Endothelial cell (in vitro differentiated cells): ENCODE measurements at regions not wholly inside any gene's neighbourhood (a gene's known extent, or its start where the extent isn't known, plus 50 kb on each side); places are given as distances from the start of the nearest gene placed in this dataset.

Experiments
- DNase-seq: peaks from one replicate; pipeline ENCODE4 v3.0.0; 2021; ENCODE audit warnings: low spot score
- H3K27ac Mint-ChIP-seq: one replicate; pipeline ENCODE4 v1.8.0; 2021; ENCODE audit warnings: mixed read lengths, inconsistent platforms; ENCODE audit not compliant: unreplicated experiment
- H3K27me3 Mint-ChIP-seq: one replicate; pipeline ENCODE4 v1.8.0; 2021; ENCODE audit warnings: mild to moderate bottlenecking, moderate library complexity, mixed read lengths, inconsistent platforms; ENCODE audit not compliant: unreplicated experiment
- H3K36me3 Mint-ChIP-seq: one replicate; pipeline ENCODE4 v1.8.0; 2021; ENCODE audit warnings: mild to moderate bottlenecking, low read depth, mixed read lengths, inconsistent platforms; ENCODE audit not compliant: unreplicated experiment
- H3K4me1 Mint-ChIP-seq: one replicate; pipeline ENCODE4 v1.8.0; 2021; ENCODE audit warnings: mild to moderate bottlenecking, mixed read lengths, inconsistent platforms; ENCODE audit not compliant: unreplicated experiment
- H3K4me3 Mint-ChIP-seq: one replicate; pipeline ENCODE4 v1.8.0; 2021; ENCODE audit warnings: mild to moderate bottlenecking, mixed read lengths, inconsistent platforms; ENCODE audit not compliant: unreplicated experiment
- H3K9me3 Mint-ChIP-seq: one replicate; pipeline ENCODE4 v1.8.0; 2021; ENCODE audit warnings: mixed read lengths, inconsistent platforms; ENCODE audit not compliant: unreplicated experiment
- CTCF ChIP-seq: fragments of 200-600 bp; sonication (generic); IDR thresholded peaks from one replicate; pipeline ENCODE4 v1.5.0; 2021; ENCODE audit warnings: antibody characterized with exemption; ENCODE audit not compliant: unreplicated experiment

DNA sequence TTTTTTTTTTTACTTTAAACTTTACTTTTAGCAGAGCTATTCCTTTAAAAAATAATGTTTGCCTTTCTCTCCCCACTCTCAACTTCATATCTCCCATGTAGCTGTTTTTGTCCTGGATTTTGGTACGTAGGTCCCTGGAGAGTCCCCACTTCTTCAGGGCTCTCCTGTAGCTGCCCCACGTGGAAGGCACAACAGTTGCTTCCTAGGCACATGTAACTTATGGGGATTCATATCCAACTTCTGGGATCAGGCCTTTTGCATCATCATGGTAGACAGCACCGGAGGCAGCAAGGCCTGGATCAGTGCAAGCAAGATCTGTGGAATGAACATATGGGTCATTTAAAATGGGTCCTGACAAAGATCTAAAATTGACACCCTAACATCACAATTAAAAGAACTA lies 95.7 kb downstream of the ACAA2 start:
- no peak for DNase-seq
- no peak for TF ChIP-seq CTCF
- Mint-ChIP-seq H3K9me3 (peaks cover 4% of the 10 kb centered on the region), H3K4me3 (no peak overlapping the region), H3K27me3 (peaks cover 2% of the 10 kb centered on the region), H3K4me1 (peaks cover 4% of the 10 kb centered on the region), H3K36me3 (no peaks in the 10 kb centered on the region), H3K27ac (no peak overlapping the region)

DNA sequence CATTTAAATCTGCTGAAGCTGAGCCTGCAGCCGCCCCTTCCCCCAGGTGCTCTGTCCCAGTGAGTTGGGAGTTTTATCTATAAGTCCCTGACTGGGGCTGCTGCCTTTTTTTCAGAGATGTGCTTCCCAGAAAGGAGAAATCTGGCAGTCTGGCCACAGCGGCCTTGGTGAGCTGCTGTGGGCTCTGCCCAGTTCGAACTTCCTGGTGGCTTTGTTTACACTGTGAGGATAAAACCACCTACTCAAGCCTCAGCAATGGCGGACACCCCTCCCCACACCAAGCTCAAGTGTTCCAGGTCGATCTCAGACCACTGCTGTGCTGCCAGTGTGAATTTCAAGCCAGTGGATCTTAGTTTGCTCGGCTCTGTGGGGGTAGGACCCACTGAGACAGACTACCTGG lies 97.3 kb downstream of the ACAA2 start:
- Mint-ChIP-seq H3K27ac (no peak overlapping the region), H3K9me3 (no peaks in the 10 kb centered on the region), H3K4me1 (no peaks in the 10 kb centered on the region), H3K36me3 (no peaks in the 10 kb centered on the region), H3K27me3 (peaks cover 3% of the 10 kb centered on the region), H3K4me3 (no peak overlapping the region)
- TF ChIP-seq CTCF, result no peak
- no peak for DNase-seq

- Mint-ChIP-seq H3K27me3 (peaks cover 3% of the 10 kb centered on the region), H3K9me3 (no peaks in the 10 kb centered on the region), H3K27ac (no peak overlapping the region), H3K4me3 (no peak overlapping the region), H3K4me1 (no peaks in the 10 kb centered on the region), H3K36me3 (no peaks in the 10 kb centered on the region)
- TF ChIP-seq CTCF, result no peak
- DNase-seq, result no peak
These were observed 104.0 kb downstream of the ACAA2 start for GRCh38 chr18:49709347-49709690.

- no peak overlapping the region for H3K27ac Mint-ChIP-seq
- peaks cover 3% of the 10 kb centered on the region for H3K27me3 Mint-ChIP-seq
- no peak for DNase-seq
These were observed 104.5 kb downstream of the ACAA2 start for GRCh38 chr18:49708662-49709346.

GRCh38 chr18:49707599-49707998 lies 105.7 kb downstream of the ACAA2 start:
- no peak overlapping the region for H3K27ac Mint-ChIP-seq
- TF ChIP-seq CTCF, result no peak

More at GRCh38 chr18:49708662-49709346, 104.5 kb downstream of the ACAA2 start:
- H3K4me1 Mint-ChIP-seq, result no peaks in the 10 kb centered on the region
- H3K9me3 Mint-ChIP-seq, result no peaks in the 10 kb centered on the region
- no peak for TF ChIP-seq CTCF
- no peaks in the 10 kb centered on the region for H3K36me3 Mint-ChIP-seq
- no peak overlapping the region for H3K4me3 Mint-ChIP-seq

More at GRCh38 chr18:49707599-49707998, 105.7 kb downstream of the ACAA2 start:
- Mint-ChIP-seq H3K4me3 (no peak overlapping the region), H3K4me1 (no peaks in the 10 kb centered on the region), H3K9me3 (no peaks in the 10 kb centered on the region), H3K27me3 (peaks cover 3% of the 10 kb centered on the region), H3K36me3 (no peaks in the 10 kb centered on the region)
- no peak for DNase-seq
